ENCODE measurements at regions not wholly inside any gene's neighbourhood (a gene's known extent, or its start where the extent isn't known, plus 50 kb on each side); places are given as distances from the start of the nearest gene placed in this dataset.
"Not testable (repeated sequence)": the region's sequence is repeated elsewhere in the genome, so short reads cannot be mapped to it uniquely, and the experiment has no call there.

- no peak for DNase-seq
Observed at GRCh38 chrX:40530509-40530908, 50.3 kb upstream of the ATP6AP2 start.

DNA sequence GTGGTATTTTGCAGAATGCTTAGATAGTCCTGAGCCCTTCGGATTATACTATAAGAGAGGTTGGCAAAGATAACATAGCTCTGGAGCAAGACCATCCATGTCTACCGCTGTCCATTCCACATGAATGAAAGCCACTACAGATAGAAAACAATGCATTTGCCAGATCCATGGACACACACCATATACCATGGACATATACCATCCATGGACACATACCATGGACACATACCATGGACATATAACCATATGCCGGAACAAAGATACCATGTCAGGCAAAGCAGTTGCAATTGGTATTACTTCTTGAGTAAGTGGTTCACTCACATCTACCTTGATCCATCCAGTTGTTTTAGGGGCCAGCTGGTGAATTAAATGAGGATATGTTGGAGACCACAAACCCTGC lies 53.2 kb upstream of the ATP6AP2 start:
- DNase-seq = no peak

DNA sequence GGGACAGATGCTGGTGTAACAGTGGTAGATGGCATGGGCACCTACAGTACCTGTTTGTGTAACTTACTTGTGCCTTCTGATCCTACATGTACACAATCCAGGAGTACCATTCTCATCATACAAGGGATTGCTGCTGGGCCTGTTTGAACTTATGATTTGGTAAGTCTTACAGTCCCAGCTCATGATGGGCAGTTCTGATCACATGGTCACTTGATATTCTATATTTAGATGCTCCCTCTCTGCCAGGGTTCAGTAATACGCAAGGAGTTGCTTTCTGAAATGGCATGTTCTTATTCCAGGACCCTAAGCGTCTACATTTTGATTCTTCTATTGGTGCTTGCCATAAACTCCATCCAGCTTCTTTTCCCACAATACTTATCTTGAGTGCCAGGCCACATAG lies 54.4 kb upstream of the ATP6AP2 start:
- no peak for DNase-seq

DNA sequence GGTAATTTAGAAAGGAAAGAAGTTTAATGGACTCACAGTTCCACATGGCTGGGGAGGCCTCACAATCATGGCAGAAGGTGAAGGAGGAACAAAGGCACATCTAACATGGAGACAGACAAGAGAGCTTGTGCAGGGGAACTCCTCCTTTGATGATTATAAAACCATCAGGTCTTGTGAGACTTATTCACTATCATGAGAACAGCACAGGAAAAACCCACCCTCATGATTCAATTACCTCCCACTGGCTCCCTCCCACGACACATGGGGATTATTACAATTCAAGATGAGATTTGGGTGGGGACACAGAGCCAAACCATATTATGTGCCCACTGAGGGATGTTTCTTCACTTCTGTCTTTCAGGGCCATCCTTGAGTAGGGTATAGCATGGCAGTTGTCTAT lies 54.9 kb upstream of the ATP6AP2 start:
- not testable (repeated sequence) for DNase-seq

DNA sequence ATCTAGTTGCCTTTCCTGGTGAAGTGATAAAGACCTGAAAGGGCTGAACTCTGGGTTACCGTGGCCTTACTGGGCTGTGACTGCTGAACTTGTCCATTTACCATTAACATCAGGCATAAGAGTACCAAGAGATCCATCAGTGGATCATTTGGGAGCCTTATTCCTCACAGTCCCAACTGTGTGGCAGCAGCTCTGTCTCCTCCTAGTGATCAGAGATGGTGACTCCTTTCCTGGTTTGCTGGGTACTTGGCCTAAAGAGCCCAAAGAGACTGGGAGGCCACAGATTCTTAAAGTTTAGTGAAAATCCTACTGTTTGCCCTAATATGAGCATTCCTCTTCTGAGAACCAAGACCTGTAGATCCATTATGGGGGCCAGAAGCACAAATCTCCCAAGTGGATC lies 56.3 kb upstream of the ATP6AP2 start:
- no peak for DNase-seq

DNA sequence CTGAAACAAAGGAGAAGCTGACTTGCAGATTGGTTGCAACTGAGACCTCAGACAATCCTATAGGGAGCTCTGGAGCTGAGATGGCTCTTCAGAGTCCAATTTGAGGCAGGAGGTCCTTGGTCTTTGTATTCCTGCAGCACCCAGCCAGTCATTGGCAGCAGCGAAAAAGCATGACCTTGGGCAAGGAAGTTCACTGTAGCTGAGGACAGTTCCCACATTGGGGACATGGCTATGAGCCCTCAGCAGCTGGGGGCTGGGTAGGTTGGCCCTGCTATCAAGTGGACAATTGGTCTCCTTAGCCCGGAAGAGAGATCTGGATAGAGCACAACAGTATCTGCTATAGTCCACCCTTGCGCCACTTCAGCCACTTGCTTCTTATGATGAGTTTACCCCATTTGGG lies 56.9 kb upstream of the ATP6AP2 start:
- DNase-seq = no peak

DNA sequence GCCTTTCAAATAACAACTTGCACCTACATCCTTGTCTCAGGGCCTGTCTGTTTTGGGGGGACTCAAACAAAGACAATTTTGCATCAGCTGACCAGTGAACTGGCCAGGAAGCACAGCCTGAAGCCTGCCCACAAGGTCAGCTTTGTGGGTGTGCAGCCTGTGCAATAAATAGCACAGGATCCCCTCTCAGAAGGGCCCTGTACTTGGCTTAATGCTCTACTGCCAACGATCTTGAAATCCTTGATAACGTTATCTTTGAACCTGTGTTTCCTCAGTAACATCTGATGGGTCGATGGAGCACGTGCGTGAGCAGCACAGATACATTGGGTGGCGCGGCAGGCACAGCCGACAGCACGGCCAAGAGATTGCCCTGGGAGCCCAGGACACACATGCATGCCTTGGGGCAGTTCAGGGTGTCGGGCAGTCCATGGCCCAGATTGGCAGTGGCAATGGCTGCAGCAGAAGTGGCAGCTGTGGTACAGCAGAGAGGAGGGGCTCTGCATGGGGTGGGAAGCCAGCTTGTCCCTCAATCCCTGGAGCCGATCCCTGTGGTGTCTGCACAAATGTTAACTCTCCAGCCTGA lies 58.8 kb upstream of the ATP6AP2 start:
- DNase-seq = no peak

- DNase-seq = no peak
Observed at GRCh38 chrX:40514376-40514775, 66.4 kb upstream of the ATP6AP2 start.

GRCh38 chrX:40513835-40514234 lies 66.9 kb upstream of the ATP6AP2 start:
- no peak for DNase-seq

- DNase-seq = no peak
Observed at GRCh38 chrX:40513012-40513411, 67.8 kb upstream of the ATP6AP2 start.

- no peak for DNase-seq
Observed at GRCh38 chrX:40511258-40511657, 69.5 kb upstream of the ATP6AP2 start.

DNA sequence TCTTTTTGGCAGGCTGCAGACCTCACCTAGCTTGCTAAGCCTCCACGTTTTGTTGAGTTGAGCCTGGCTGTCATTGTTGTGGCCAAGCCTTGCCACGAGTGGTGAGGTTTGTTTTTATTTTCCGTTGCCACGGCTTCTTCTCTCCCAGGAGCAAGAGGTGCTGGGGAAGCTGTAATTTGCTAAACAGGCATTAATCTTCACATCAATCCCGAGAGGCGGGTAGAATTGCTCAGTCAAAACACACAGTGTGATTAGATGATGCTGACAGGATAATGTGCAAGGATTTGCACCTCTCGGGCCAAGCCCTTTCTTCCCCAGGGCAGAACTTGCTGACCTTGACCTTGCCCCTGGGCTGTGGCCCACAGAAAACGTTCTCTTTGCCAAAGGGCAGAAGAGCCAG lies 72.2 kb upstream of the ATP6AP2 start:
- DNase-seq = no peak

GRCh38 chrX:40506201-40506985 lies 74.4 kb upstream of the ATP6AP2 start:
- DNase-seq = no peak

- DNase-seq = no peak
Observed at GRCh38 chrX:40504801-40505605, 75.8 kb upstream of the ATP6AP2 start.

DNA sequence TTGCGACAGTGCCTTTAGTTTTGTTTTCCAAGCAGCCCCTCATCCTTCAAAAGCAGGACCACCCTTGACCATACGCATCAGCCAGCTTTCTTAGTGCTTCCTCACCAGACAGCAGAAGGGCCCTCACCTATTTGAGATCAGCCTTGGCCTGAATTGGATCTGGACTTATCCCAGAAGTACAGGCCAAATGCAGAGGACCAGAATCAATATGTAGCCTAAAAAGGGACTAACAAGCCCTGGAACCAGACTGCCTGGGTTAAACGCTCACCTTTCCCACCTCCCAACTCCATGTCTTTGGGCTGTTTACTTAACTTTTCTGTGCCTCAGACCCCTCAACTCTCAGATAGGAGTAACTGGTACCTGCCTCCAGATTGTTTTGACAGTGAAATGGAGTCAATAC lies 77.7 kb upstream of the ATP6AP2 start:
- DNase-seq = no peak

DNA sequence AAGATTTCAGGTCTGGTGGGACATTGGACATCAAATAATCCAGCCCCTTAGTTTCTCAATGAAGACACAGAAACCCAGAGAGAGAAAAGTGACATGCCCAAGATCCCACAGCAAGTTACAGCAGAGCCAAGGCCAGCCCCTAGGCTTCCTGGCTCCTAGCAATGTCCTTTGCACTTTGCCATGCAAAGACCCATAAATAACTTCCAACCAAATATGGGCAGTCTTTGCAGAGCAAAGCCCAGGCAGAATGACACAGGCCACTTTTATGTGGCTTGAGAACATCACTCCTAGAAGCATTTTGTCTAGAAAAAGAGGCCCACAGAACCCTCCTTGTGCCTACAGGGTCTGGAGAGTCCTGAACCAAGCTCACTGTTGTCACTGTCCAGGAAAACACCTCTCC lies 78.1 kb upstream of the ATP6AP2 start:
- DNase-seq = no peak

- no peak for DNase-seq
Observed at GRCh38 chrX:40501164-40501855, 79.5 kb upstream of the ATP6AP2 start.

DNA sequence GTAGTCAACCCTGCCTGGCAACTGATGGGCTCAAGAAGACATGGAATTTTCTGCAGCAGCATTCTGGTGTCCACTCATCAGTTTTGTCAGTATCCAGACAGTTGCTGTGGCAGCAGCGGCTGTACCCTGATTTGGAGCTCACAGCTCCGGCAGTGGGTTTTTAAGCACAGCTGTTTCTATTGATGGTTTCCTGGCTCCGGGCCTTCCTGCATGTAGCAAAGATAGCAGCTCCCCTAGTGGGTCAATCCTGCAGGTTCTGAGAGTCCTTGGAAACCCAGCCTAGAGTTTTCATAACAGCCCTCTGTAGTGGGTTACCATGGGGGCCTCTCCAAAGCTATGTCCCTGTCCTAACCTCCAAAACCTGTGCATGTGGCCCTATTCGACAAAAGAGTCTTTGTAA lies 84.0 kb upstream of the ATP6AP2 start:
- no peak for DNase-seq

GRCh38 chrX:40495659-40496058 lies 85.1 kb upstream of the ATP6AP2 start:
- DNase-seq = no peak

DNA sequence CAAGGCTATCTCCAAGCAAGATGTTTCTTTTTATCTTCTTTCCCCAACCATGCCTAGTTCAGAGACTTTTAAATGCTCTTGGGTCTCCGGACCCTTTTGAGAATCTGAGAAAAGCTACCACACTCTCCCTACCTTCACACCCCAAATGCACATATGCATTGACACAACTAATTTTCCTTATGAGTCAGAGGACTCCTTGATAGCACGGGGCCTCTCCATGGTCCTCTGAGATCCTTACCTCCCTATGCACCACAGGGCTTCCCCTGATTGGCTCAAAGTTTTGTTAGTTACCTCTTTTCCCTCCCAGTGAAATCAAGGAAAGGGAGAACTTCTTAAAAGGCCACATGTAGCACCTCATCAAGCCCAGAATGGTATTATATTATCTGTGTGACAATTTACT lies 86.8 kb upstream of the ATP6AP2 start:
- no peak for DNase-seq

- DNase-seq = no peak
Observed at GRCh38 chrX:40488296-40488695, 92.5 kb upstream of the ATP6AP2 start.

GRCh38 chrX:40485973-40486372 lies 94.8 kb upstream of the ATP6AP2 start:
- DNase-seq = no peak

DNA sequence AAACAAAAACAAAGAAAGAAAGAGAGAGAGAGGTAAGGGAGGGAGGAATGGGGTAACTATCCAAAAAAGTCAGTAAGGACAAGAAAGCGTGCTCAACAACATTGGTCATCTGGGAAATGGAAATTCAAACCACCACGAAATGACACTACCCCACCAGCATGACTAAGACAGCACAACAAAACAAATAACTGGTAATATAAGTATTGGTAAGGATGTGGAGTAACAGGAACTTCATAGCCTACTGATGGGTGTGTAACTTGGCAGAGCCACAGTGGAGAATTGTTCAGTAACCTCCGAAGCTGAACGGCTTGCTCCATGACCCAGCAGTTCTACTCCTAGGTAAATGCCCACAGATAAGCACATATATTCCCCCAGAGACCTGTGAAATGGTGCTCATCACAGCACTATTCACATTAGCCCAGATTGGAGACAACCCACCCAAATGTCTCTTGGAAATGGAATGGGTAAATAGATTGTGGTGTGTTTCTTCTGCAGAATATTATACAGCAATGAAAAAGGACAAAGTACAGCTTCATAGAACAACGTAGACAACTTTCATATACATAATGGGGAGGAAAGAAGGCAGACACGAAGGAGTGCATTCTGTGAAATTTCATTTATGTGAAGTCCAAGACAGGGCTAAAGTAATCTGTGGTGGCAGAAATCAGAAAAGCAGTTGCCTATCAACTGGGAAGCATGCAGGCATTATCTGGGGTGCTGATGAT lies 95.5 kb upstream of the ATP6AP2 start:
- no peak for DNase-seq

Data from activated CD4-positive, CD25-positive, alpha-beta regulatory T cell (primary cell).